ENCODE measurements at regions not wholly inside any gene's neighbourhood (a gene's known extent, or its start where the extent isn't known, plus 50 kb on each side); places are given as distances from the start of the nearest gene placed in this dataset.
"Not testable (repeated sequence)": the region's sequence is repeated elsewhere in the genome, so short reads cannot be mapped to it uniquely, and the experiment has no call there.

DNA sequence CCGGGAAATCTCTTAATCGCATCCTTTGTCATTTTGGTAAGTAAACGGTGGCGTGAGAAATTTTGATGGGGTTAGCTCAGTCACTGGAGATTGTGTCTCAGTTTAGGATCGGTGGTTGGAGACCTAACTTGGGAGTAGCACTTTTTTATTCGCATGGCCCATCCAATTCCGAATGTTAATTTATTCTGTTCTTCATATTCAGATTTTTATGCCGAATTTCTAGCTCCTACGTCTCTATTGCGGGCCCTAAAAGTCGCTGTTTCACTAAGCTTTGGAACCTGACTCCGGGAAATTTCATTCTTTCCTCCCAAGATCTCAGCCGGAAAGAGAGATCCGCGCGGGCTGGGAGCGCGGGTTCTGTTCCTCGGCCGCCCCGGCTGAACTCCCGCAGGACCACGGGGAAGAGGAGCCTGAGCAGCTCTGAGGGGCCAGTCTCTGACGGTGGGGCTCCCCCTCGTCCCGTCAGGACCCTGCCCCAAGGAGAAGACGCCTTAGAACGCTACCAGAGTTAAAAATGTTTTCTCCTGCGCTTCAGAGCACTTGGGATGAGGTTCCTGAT, 279.7 kb downstream of the FAM72C start:
- DNase-seq = no peak

DNA sequence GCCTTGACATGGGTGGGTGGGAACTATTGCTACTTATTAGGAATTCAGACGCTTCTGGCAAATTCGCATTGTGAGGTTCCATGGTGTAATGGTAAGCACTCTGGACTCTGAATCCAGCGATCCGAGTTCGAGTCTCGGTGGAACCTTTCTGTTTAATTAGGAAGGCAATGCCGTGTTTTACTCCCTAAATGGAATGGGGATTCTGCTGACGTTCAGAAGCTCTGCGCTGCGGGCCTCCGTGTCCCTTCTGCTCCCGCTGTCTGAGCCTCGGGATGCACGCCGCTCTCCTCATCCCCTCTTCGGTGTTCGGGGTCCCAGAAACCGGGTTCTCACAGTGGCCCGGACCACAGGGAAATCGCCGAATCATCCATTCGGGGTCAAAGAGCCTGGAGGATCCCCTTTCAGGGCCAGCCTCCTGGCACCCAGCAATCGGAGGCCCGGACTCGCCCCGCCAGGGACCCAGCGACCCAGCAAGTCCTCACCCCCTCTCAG, 280.3 kb downstream of the FAM72C start:
- DNase-seq = no peak

DNA sequence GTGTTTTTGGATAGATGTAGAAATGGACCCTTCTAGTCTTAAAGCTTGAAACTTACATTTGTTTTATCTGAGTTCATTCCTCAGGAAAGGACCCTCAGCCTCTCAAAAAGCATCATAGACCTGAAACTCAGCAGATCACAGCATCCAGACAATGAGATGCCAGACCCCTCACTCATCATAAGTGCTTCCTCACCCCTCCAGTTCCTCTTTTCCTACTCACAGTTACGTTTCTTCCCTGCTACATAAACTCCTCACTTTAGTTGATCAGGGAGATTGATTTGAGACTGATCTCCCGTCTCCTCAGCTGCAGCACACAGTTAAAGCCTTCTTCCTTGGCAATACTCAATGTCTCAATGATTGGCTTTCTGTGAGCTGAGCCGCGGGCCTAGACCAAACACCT, 282.0 kb downstream of the FAM72C start:
- DNase-seq = no peak

DNA sequence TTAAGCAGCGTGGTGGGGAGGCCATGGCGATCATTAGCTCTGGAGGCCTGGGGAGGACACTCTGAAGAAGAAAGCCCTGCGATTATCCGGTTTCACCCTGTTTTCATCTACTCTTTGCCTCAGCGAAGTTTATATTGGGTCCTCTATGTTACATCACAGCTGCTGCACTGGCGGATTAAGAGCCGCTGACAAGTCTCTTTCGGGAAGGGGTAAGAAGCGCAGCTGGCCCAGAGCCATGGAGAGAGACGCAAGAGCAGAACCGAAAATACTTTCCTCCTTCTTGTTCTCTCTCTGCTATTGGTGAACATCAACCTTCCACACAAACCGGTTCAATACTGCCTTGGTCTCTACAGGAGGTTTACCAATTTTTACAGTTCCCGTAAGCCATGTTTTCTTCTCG, 291.5 kb downstream of the FAM72C start:
- no peak for DNase-seq

DNA sequence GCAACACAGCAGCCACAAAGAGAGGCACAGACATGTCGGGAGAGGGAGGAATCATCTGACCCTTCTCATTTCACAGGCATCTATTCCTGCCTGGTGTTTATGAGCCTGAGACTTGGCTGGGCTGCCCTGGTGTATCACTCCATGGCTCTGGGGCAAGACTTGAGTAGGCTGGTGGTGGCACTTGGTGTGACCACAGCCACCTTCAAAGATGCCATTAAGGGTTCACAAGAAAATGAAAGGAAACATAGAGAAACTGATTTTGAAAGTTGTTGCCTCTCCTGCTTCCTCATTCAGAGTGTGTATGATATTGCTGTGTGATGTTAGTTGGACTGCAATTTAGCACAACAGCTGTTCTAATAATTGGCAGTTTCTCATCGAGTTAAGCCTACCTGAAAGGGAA, 298.8 kb downstream of the FAM72C start:
- no peak for DNase-seq

DNA sequence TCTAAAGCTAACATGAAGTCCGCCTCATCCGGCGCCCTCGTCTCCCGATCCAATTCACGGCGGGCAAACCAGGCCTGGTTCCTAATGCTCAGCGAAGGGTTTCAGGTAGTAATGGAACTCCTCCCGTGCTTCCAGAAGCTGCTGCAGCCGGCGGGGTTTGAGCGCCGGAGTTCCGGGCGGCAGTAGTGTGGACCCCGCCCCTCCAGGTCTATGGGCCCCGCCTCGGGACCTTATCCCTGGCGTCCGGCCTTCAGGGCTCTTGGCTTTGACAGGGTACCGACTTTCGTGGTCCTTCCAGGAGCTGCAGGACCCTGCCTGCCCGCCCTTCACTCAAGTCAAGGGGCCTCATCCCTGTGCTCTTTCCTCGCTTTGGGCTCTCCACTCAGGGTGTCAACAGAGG, 304.1 kb downstream of the FAM72C start:
- DNase-seq = no peak

- DNase-seq = no peak
These were observed 304.9 kb downstream of the FAM72C start for GRCh38 chr1:143666851-143667250.

DNA sequence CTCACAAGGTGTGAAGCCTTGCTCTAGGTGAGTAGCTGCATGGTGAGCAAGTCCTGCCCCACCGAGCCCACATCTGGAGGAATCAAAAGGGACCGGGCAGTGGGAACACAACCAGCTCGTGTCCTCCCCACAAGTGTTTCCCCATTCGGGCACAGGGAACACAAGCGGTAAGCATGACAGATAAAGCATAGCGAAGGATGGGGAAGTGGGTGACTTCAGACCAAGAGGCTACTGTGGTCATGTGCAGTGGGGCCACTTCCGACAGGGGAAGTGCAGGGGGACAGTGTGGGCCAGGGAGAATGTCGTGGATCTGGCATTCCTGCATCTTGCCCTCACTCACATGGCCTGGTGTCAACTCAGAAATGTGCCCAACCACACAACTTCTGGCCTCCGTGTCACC, 306.2 kb downstream of the FAM72C start:
- DNase-seq = no peak

DNA sequence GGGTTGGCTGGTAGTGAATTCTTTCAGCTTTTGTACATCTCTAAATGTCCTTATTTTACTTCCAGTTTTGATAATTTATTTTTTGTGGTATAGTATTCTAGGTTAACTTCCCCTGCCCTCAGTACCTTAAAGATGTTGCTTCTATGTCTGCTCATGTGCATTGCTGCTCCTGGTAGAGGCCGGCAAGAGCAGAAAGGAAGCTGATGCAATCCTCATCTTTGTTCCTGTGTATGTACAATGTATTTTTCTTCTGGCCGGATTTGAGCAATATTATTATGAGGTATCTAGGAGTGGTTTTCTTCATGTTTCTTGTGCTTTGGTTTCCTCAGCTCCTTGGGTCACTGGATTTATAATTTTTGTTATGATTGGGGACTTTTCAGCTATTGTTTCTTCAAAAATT, 308.7 kb downstream of the FAM72C start:
- not testable (repeated sequence) for DNase-seq

DNA sequence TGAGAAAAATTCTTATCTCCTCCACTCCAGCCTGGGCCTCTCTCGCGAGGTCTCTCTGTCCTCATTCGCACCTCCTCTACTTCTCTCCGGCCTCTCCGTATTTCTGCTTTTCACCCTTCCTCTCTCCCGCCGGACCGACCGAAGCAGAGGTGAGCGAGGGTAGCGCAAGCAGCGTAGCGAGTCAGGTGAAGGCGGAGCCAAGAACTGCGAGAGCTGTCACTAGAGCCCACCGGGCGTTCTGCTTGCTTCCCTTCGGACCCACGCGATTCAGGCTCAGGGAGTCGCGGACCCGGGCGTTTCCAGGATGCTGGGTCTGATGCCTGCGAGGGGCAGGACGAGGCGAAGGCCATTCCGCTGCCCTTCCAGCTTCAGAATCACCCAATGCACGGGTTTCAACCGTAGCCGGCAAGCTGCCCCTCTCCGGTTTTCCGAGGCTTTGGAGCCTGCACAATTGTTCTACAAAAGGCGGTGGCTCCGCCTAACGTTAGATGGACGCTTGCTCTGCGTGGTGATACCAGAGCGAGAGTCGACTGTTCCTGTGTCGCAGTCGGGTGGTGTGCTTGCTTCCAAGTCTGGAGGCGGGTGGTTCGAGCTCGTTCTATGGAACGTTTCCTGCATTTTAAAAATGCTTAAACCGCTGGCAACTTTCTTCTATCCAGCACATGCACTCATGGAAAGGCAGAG, 310.2 kb downstream of the FAM72C start:
- no peak for DNase-seq

- no peak for DNase-seq
These were observed 311.3 kb downstream of the FAM72C start for GRCh38 chr1:143660354-143660941.

DNA sequence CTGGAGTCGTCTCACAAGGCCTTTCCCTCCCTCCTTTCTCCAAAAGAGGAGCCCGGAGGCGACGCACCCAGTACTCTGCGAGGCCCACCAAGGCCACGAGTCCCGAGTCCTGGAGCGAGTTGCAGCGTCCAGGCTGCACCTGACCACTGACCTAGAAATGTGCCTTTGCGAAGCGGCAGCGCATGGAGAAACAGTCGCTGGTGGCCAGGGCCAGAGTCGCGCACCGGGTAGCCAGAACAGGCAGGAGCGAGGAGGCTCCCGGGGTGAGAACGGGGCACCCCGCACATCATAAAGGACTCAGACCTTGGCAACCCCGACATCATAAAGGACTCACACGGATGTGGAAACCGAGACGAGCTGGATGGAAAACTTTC, 318.4 kb downstream of the FAM72C start:
- DNase-seq = no peak

DNA sequence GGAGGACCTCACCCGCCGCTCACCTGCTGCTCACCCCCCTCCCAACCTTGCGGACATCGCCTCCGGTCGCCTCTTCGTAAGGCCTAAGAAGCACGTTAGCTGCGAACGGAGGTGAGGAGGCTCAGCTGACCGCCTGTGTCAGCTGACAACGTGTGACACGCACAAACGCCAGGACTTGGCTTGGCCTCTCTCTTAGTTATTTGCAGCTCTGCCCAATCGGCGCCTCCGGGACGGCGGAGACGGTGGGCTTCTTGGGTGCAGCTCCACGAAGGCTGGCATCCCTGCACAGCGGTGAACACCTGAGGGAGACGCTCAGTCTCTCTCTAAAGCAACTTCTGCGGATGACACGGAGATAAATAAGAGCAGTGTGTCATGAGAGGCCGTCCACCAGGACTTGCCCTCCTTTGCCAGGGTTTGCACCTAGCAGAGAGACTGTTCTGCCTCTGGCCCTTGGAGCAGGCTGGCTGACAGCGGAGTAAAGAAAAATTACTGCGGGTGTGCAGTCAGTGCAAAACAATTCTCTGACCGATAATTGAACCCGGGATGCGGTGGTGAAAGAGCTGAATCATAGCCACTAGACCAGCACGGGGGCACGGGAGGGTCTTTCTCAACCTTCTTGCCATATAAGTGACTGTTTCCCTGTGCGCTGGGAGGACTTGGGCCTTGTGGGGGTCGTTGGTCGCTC, 318.9 kb downstream of the FAM72C start:
- DNase-seq = no peak

DNA sequence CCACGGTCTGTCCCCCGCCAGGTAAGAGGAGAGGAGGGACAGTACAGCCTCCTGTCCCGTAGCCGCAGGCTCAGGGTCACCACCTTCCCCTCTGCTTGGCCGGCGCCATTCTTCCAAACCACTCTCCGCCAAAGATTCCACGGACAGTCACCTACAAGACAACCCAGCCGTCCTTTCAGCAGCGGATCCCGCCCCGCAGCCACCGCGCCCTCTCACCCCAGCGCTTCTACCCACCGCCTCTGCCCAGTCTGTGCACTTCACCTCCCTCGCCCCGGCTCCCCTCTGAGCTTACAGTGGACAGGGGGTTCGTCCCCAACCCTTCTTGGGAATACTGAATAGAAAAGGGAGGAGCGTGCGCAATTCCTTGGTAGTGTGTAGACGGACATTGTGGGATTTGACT, 319.6 kb downstream of the FAM72C start:
- DNase-seq = no peak

DNA sequence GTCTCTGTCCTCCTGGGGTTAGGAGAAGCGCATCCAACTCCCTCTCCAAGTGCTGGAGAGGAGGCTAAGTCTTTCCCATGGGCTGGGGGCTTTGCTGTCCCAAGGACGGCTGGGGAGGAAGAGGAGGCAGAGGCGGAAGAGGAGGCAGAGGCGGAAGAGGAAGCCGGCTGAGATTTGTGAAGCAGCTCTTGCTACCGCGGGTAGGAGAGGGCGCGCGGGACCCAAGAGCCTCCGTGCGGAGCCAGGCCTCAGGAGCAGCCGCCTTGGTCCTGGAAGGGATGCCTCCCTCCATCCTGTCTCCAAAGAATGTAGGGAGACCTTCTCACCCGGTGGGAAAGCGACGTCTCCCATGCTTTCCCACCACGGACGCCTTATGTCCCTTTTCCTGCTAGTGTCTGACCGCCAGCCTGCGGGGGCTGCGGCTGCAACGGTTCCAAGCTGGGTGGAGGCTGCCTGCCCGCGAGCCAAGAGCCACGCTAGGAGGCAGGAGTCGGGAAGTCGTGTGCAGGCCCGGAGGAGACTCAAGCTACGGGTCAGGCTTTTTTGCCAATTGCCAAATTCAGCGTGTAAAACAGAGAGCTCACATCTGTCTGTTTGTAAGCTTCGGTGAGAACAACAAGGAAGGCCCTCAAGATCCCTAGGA, 320.3 kb downstream of the FAM72C start:
- DNase-seq = no peak

- not testable (repeated sequence) for DNase-seq
These were observed 327.8 kb downstream of the FAM72C start for GRCh38 chr1:143644035-143644434.

GRCh38 chr1:143643148-143643885, 328.5 kb downstream of the FAM72C start:
- DNase-seq = no peak

DNA sequence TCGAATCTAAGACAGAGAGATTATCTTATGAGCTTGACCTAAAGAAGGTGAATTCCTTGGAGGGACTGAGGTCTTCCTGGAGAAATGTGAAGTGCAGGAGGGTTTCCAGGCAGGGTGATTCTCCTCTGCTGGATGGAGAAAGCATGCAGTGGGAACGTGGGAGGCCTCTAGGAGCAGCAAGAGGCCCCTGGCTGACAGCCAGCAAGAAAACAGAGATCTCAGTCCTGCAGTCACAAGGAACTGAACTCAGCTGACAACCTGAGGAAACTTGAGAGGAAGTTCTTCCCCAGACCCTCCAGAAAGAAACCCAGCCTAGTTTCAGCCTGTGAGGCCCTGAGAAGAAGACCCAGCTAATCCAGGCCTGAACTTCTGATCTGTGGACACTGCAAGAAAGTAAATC, 345.9 kb downstream of the FAM72C start:
- no peak for DNase-seq

- DNase-seq = no peak
These were observed 351.9 kb downstream of the FAM72C start for GRCh38 chr1:143619851-143620250.

GRCh38 chr1:143611159-143611558, 360.6 kb downstream of the FAM72C start:
- no peak for DNase-seq

GRCh38 chr1:143610196-143610595, 361.6 kb downstream of the FAM72C start:
- DNase-seq = no peak

DNA sequence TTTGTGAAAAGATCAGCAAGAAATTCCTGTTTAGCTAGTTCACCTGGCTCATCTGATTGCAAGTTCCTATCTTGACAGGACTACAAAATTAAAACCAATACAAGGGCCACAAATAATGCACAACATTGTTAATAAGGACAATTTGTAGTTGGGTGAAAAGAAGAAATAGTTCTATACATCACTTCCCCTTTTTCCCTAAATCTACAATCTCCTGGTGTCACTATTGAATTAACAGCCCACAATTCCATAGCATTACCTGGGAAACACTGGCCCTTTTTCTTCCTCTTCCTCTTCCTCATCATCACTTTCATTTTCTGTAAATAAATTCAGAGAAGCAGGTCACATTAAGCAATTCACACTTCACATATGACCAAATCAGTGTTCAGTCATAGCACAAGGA, 366.9 kb downstream of the FAM72C start:
- DNase-seq = no peak

- DNase-seq = no peak
These were observed 387.3 kb downstream of the FAM72C start for GRCh38 chr1:143584508-143584907.

Measured in stimulated activated naive CD4-positive, alpha-beta T cell (primary cell).